Tibial nerve (tissue), 4 donors: ENCODE measurements at regions not wholly inside any gene's neighbourhood (a gene's known extent, or its start where the extent isn't known, plus 50 kb on each side); places are given as distances from the start of the nearest gene placed in this dataset.

Source experiments
- EP300 ChIP-seq, 2 donors: sonication (generic); formaldehyde crosslinking; IDR thresholded peaks; one replicate each; pipeline ENCODE4 v1.6.1; 2017; ENCODE audit warnings: antibody characterized with exemption in 2 of 2, mild to moderate bottlenecking in 1 of 2
- TF ChIP-seq, protein P1 (sequence below), 5 experiments: fragments of 200-600 bp in 3 of 5; fragments of 450-650 bp in 2 of 5; sonication (generic) in 3 of 5; IDR thresholded peaks; one replicate each; pipeline ENCODE4 v1.5.1; 2016 to 2019; ENCODE audit warnings: antibody characterized with exemption in 5 of 5, mild to moderate bottlenecking in 3 of 5, moderate library complexity in 2 of 5

DNA sequence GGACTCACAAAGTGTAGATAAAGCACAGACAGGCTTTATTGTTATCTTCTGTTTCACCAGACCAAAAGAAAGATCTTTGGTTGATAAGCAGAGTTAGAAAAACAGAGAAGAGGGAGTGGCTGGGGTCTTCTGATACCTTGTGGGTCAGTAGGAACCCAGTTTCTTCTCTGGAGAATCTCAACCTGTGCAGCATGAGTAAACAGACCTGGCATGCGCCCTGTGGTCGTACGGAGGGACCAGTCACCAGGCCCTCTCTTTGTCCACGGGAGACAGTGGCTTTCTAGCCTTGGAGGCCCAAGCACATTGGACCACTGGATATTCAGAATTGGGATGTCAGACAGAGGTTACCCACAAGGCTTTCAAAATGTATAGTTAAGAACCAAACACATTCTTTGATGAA is 418.9 kb upstream of the FANCL start:
- no peak for TF ChIP-seq EP300 (IDR thresholded peaks at IDR 0.05)
- TF ChIP-seq, protein P1, sequence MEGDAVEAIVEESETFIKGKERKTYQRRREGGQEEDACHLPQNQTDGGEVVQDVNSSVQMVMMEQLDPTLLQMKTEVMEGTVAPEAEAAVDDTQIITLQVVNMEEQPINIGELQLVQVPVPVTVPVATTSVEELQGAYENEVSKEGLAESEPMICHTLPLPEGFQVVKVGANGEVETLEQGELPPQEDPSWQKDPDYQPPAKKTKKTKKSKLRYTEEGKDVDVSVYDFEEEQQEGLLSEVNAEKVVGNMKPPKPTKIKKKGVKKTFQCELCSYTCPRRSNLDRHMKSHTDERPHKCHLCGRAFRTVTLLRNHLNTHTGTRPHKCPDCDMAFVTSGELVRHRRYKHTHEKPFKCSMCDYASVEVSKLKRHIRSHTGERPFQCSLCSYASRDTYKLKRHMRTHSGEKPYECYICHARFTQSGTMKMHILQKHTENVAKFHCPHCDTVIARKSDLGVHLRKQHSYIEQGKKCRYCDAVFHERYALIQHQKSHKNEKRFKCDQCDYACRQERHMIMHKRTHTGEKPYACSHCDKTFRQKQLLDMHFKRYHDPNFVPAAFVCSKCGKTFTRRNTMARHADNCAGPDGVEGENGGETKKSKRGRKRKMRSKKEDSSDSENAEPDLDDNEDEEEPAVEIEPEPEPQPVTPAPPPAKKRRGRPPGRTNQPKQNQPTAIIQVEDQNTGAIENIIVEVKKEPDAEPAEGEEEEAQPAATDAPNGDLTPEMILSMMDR (IDR thresholded peaks at IDR 0.05) = no peak
